H1 (cell line): ENCODE measurements at regions not wholly inside any gene's neighbourhood (a gene's known extent, or its start where the extent isn't known, plus 50 kb on each side); places are given as distances from the start of the nearest gene placed in this dataset.
A peak's percentile ranks its signal among the peaks of the same experiment; 100 is the strongest.

Experiments
- CTCF ChIA-PET: fragments of 300-600 bp; sonication (Branson Sonifier 250); formaldehyde crosslinking; loops from one replicate; lab custom pipeline; 2021; ENCODE audit not compliant: partially characterized antibody; lab: Charles Lee
- POLR2A ChIA-PET: fragments of 300-600 bp; sonication (Branson Sonifier 250); formaldehyde crosslinking; loops from one replicate; lab custom pipeline; 2021; ENCODE audit warnings: inconsistent platforms; ENCODE audit not compliant: partially characterized antibody; lab: Charles Lee
- DNase-seq, 2 experiments: peaks; one replicate each; pipeline versions ENCODE4 v3.0.0 to v3.0.0-alpha.2; 2010 to 2022; ENCODE audit warnings: low spot score in 2 of 2, low read depth in 1 of 2, mixed read lengths in 1 of 2
- FAIRE-seq: peaks from 2 replicates; lab custom pipeline; 2011; peaks lifted over from hg19 to GRCh38; lab: Jason Lieb, UNC
- H2AFZ ChIP-seq: 2 replicates; pipeline ENCODE4 v1.8.1; 2012; ENCODE audit warnings: low read length, inconsistent platforms
- H2AK5ac ChIP-seq: 2 replicates; pipeline ENCODE4 v1.6.1; 2013; ENCODE audit warnings: low read depth, low read length
- H2BK120ac ChIP-seq: replicated peaks from 2 replicates; pipeline ENCODE3; 2013; ENCODE audit warnings: low read depth, low read length, inconsistent platforms
- H2BK12ac ChIP-seq: 2 replicates; pipeline ENCODE4 v1.6.1; 2013; ENCODE audit warnings: low read depth, low read length
- H2BK15ac ChIP-seq: 2 replicates; pipeline ENCODE4 v1.6.1; 2013; ENCODE audit warnings: low read length
- H2BK20ac ChIP-seq: 2 replicates; pipeline ENCODE4 v1.6.1; 2013; ENCODE audit warnings: low read length
- H2BK5ac ChIP-seq: 2 replicates; pipeline ENCODE4 v1.6.1; 2013; ENCODE audit warnings: low read depth, low read length
- H3K14ac ChIP-seq: 2 replicates; pipeline ENCODE4 v1.6.1; 2013; ENCODE audit warnings: inconsistent platforms; ENCODE audit not compliant: insufficient read length
- H3K18ac ChIP-seq: 2 replicates; pipeline ENCODE4 v1.6.1; 2013; ENCODE audit warnings: low read length; ENCODE audit errors: extremely low read depth
- H3K23ac ChIP-seq: 2 replicates; pipeline ENCODE4 v1.6.1; 2013; ENCODE audit warnings: inconsistent platforms; ENCODE audit not compliant: insufficient read length
- H3K23me2 ChIP-seq: 2 replicates; pipeline ENCODE4 v1.6.1; 2013; ENCODE audit warnings: low read depth, low read length
- H3K27ac ChIP-seq: 2 replicates; pipeline ENCODE4 v1.6.1; 2011; ENCODE audit warnings: low read depth, low read length, inconsistent platforms
- H3K27me3 ChIP-seq, 4 experiments: replicated peaks in 1 of 4; 1 replicate in 1 of 4; 2 replicates in 3 of 4; pipeline versions ENCODE4 v1.6.1 to v1.8.1; 2011 to 2013; ENCODE audit warnings: low read length in 3 of 4, mild to moderate bottlenecking in 3 of 4, inconsistent platforms in 2 of 4, mixed read lengths in 2 of 4, moderate library complexity in 1 of 4; ENCODE audit not compliant: control insufficient read depth in 3 of 4, insufficient read depth in 3 of 4; ENCODE audit errors: extremely low read depth in 1 of 4
- H3K36me3 ChIP-seq, 4 experiments: 2 replicates each; pipeline versions ENCODE4 v1.6.1 to v1.8.1; 2011 to 2013; ENCODE audit warnings: mild to moderate bottlenecking in 4 of 4, low read length in 3 of 4, moderate library complexity in 2 of 4, control low read depth in 1 of 4, inconsistent platforms in 1 of 4; ENCODE audit not compliant: insufficient read depth in 4 of 4, control insufficient read depth in 2 of 4
- H3K4ac ChIP-seq: replicated peaks from 2 replicates; pipeline ENCODE3; 2013; ENCODE audit warnings: low read length, low read depth, mixed read lengths, inconsistent platforms; ENCODE audit not compliant: insufficient read length
- H3K4me1 ChIP-seq, 4 experiments: replicated peaks in 1 of 4; 1 replicate in 1 of 4; 2 replicates in 3 of 4; pipeline versions ENCODE4 v1.6.1 to v1.8.1; 2011 to 2013; ENCODE audit warnings: low read length in 3 of 4, inconsistent platforms in 2 of 4, mixed read lengths in 1 of 4; ENCODE audit not compliant: insufficient read depth in 4 of 4, control insufficient read depth in 3 of 4
- H3K4me2 ChIP-seq, 2 experiments: 2 replicates each; pipeline versions ENCODE4 v1.6.1 to v1.8.1; 2011 to 2013; ENCODE audit warnings: low read depth in 2 of 2, low read length in 2 of 2, control low read depth in 1 of 2, inconsistent platforms in 1 of 2, mild to moderate bottlenecking in 1 of 2; ENCODE audit not compliant: insufficient read depth in 1 of 2
- H3K4me3 ChIP-seq, 4 experiments: fragments of 200-600, 300-600 bp in 1 of 4; sonication (generic), shearing (Covaris generic), sonication (Bioruptor Twin) in 1 of 4; 2 replicates each; pipeline versions ENCODE4 v1.5.1 to v1.8.1; 2011 to 2016; ENCODE audit warnings: low read length in 4 of 4, low read depth in 3 of 4, control low read depth in 2 of 4, inconsistent platforms in 2 of 4, mild to moderate bottlenecking in 2 of 4, mixed read lengths in 1 of 4, moderate library complexity in 1 of 4; ENCODE audit not compliant: insufficient read depth in 2 of 4; ENCODE audit errors: extremely low read depth in 1 of 4
- H3K56ac ChIP-seq: replicated peaks from 2 replicates; pipeline ENCODE3; 2013; ENCODE audit warnings: low read depth, mild to moderate bottlenecking, mixed read lengths, low read length, inconsistent platforms; ENCODE audit not compliant: insufficient read length
- H3K79me1 ChIP-seq: 2 replicates; pipeline ENCODE4 v1.6.1; 2013; ENCODE audit warnings: low read depth, low read length, control low read depth
- H3K79me2 ChIP-seq, 2 experiments: 2 replicates each; pipeline versions ENCODE4 v1.6.1 to v1.8.1; 2012 to 2013; ENCODE audit warnings: low read length in 2 of 2, mild to moderate bottlenecking in 2 of 2, inconsistent platforms in 1 of 2; ENCODE audit not compliant: insufficient read depth in 2 of 2, control insufficient read depth in 1 of 2
- H3K9ac ChIP-seq, 4 experiments: replicated peaks in 1 of 4; 1 replicate in 1 of 4; 2 replicates in 3 of 4; pipeline versions ENCODE4 v1.6.1 to v1.8.1; 2011 to 2013; ENCODE audit warnings: low read depth in 3 of 4, low read length in 3 of 4, control low read depth in 2 of 4, mild to moderate bottlenecking in 2 of 4, moderate library complexity in 2 of 4, inconsistent platforms in 1 of 4; ENCODE audit errors: extremely low read depth in 1 of 4
- H3K9me3 ChIP-seq, 2 experiments: 2 replicates each; pipeline versions ENCODE4 v1.6.1 to v1.8.1; 2012 to 2013; ENCODE audit warnings: mild to moderate bottlenecking in 2 of 2, moderate library complexity in 2 of 2, control low read depth in 1 of 2, inconsistent platforms in 1 of 2, low read depth in 1 of 2, low read length in 1 of 2, mixed read lengths in 1 of 2; ENCODE audit not compliant: insufficient read depth in 2 of 2
- H4K20me1 ChIP-seq, 2 experiments: replicated peaks in 1 of 2; 2 replicates each; pipeline versions ENCODE3 to v1.8.1; 2011 to 2013; ENCODE audit warnings: inconsistent platforms in 2 of 2, low read length in 2 of 2, mild to moderate bottlenecking in 1 of 2; ENCODE audit not compliant: insufficient read depth in 2 of 2, control insufficient read depth in 1 of 2
- H4K5ac ChIP-seq: 2 replicates; pipeline ENCODE4 v1.6.1; 2013; ENCODE audit warnings: low read length, low read depth, mixed read lengths, inconsistent platforms; ENCODE audit not compliant: insufficient read length
- H4K8ac ChIP-seq: 2 replicates; pipeline ENCODE4 v1.8.0; 2013; ENCODE audit warnings: mild to moderate bottlenecking, moderate library complexity, low read length, inconsistent platforms; ENCODE audit not compliant: insufficient read depth; ENCODE audit errors: extremely low read depth
- H4K91ac ChIP-seq: replicated peaks from 2 replicates; pipeline ENCODE3; 2013; ENCODE audit warnings: low read length, mixed read lengths, inconsistent platforms; ENCODE audit not compliant: insufficient read length
- FOSL1 ChIP-seq: IDR thresholded peaks from 2 replicates; pipeline ENCODE4 v1.6.1; 2011; ENCODE audit warnings: mild to moderate bottlenecking, low read depth, low read length, moderate library complexity; ENCODE audit not compliant: insufficient read depth
- GTF2F1 ChIP-seq: IDR thresholded peaks from 2 replicates; pipeline ENCODE4 v1.6.1; 2012; ENCODE audit warnings: low read depth, low read length, improper control_type of control experiment, borderline replicate concordance
- JUN ChIP-seq: IDR thresholded peaks from 2 replicates; pipeline ENCODE4 v1.6.1; 2011; ENCODE audit warnings: low read depth, mild to moderate bottlenecking, improper control_type of control experiment, low read length
- RAD21 ChIP-seq, 2 experiments: IDR thresholded peaks in 1 of 2; conservative IDR thresholded peaks in 1 of 2; 2 replicates each; pipeline ENCODE4 v1.6.1; 2011; ENCODE audit warnings: low read depth in 2 of 2, low read length in 2 of 2, improper control_type of control experiment in 1 of 2, inconsistent platforms in 1 of 2, mild to moderate bottlenecking in 1 of 2, moderate library complexity in 1 of 2
- SIX5 ChIP-seq: IDR thresholded peaks from 2 replicates; pipeline ENCODE4 v1.6.1; 2011; ENCODE audit warnings: mild to moderate bottlenecking, low read depth, low read length
- WGBS, 2 experiments: shearing (Covaris generic) in 1 of 2; methylation state at CpG; one replicate each; pipeline versions ENCODE4 v1.1.6 to v1.1.7; 2013 to 2015; ENCODE audit warnings: low lambda C conversion rate in 2 of 2, mixed read lengths in 2 of 2, inconsistent platforms in 1 of 2, low coverage in 1 of 2, missing lambda C conversion rate in 1 of 2; ENCODE audit not compliant: insufficient replicate concordance in 2 of 2, insufficient coverage in 1 of 2, insufficient read length in 1 of 2; ENCODE audit errors: extremely low coverage in 1 of 2, missing lambda C conversion rate in 1 of 2; 5-methylcytosine and 5-hydroxymethylcytosine counted together

- H3K27me3 ChIP-seq, result no peaks in the 10 kb centered on the region; a peak in 1 of 7 replicates
- no peak overlapping the region for H2AK5ac ChIP-seq
- no peak overlapping the region for H3K4me2 ChIP-seq
- H3K23me2 ChIP-seq, result no peaks in the 10 kb centered on the region
- H4K8ac ChIP-seq, result no peak overlapping the region
- H3K14ac ChIP-seq, result no peak overlapping the region
- no peak overlapping the region for H4K5ac ChIP-seq
- no peak overlapping the region for H3K27ac ChIP-seq
- H2BK12ac ChIP-seq, result no peak overlapping the region
- ChIA-PET CTCF (interaction anchor here (0.7 to 2.4 kb wide), 2 partner anchors 14 to 182 kb away, joined by 3 to 8 read pairs; no protein-coding TSS in a partner anchor), POLR2A (no interaction called here)
- 89% methylated on average over 14 of the region's 14 CpGs; no CpG with 5 or more reads in 1 of the 2 experiments for WGBS, 2 experiments
- H3K9me3 ChIP-seq, result no peaks in the 10 kb centered on the region
- H3K23ac ChIP-seq, result no peak overlapping the region
- no peaks in the 10 kb centered on the region for H4K20me1 ChIP-seq
- H2BK120ac ChIP-seq, result no peak overlapping the region
- no peaks in the 10 kb centered on the region for H3K79me2 ChIP-seq
- H4K91ac ChIP-seq, result no peak overlapping the region
- H2BK5ac ChIP-seq, result no peak overlapping the region
- H3K4me1 ChIP-seq, result no peaks in the 10 kb centered on the region; a peak in 1 of 7 replicates
- H3K18ac ChIP-seq, result no peak overlapping the region
- no peak overlapping the region for H3K4me3 ChIP-seq
- no peaks in the 10 kb centered on the region for H3K36me3 ChIP-seq
- H3K9ac ChIP-seq, result no peak overlapping the region
- no peak overlapping the region for H3K56ac ChIP-seq
- H2BK15ac ChIP-seq, result no peak overlapping the region
- DNase-seq (no peak), FAIRE-seq (no peak)
- H2AFZ ChIP-seq, result 0 out of 2 replicates have a peak overlapping the region, but pooled peaks have one; percentile 25
- H2BK20ac ChIP-seq, result no peak overlapping the region
- no peak overlapping the region for H3K4ac ChIP-seq
- no peaks in the 10 kb centered on the region for H3K79me1 ChIP-seq
- TF ChIP-seq FOSL1 (no peak), GTF2F1 (no peak), JUN (no peak), RAD21 (IDR thresholded peaks at IDR 0.05 in 1 of 2, conservative IDR thresholded peaks at IDR 0.05 in 1 of 2; ENCODE audit: low read depth in 2 of 2, low read length in 2 of 2) (no peak), SIX5 (no peak)
Measured at GRCh38 chr3:65230261-65231139, 542.7 kb upstream of the ADAMTS9 start.
